ENCODE measurements at regions not wholly inside any gene's neighbourhood (a gene's known extent, or its start where the extent isn't known, plus 50 kb on each side); places are given as distances from the start of the nearest gene placed in this dataset.
"Not testable (repeated sequence)": the region's sequence is repeated elsewhere in the genome, so short reads cannot be mapped to it uniquely, and the experiment has no call there.

DNA sequence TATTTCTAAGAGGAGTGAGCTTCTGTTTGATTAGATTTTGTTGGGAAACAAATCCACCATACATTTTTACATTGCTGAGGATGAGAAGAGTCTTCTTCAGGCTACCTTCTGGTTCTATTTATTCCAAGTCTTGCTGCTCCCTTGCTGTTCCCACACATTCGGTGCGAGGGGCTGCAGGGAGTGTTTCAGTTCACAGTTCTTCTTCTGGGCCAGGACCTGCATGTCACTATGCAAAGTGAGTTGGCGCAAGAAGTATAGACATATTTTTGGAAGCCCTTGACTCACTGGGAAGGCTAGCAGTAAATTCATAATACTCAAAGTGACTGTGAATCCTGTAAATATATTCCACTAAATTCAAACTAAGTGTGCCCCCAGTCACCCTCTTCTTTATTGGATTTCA, 657.9 kb downstream of the TAF11L14 start:
- no peak overlapping the region for H3K4me3 Mint-ChIP-seq
- no peak for DNase-seq (ENCODE audit: low spot score)
- H3K27me3 Mint-ChIP-seq, result no peaks in the 10 kb centered on the region
- no peaks in the 10 kb centered on the region for H3K4me1 Mint-ChIP-seq (ENCODE audit: low read depth in 2 of 2)
- H3K27ac Mint-ChIP-seq, result no peak overlapping the region
- H3K9me3 Mint-ChIP-seq, result peaks cover 6% of the 10 kb centered on the region
- no peak for ATAC-seq
- no peaks in the 10 kb centered on the region for H3K36me3 Mint-ChIP-seq

GRCh38 chr5:18295696-18296095, 661.4 kb downstream of the TAF11L14 start:
- not testable (repeated sequence) for H3K27ac Mint-ChIP-seq; H3K27me3 Mint-ChIP-seq; H3K4me3 Mint-ChIP-seq; H3K4me1 Mint-ChIP-seq (ENCODE audit: low read depth in 2 of 2); DNase-seq (ENCODE audit: low spot score); ATAC-seq; H3K36me3 Mint-ChIP-seq; H3K9me3 Mint-ChIP-seq

DNA sequence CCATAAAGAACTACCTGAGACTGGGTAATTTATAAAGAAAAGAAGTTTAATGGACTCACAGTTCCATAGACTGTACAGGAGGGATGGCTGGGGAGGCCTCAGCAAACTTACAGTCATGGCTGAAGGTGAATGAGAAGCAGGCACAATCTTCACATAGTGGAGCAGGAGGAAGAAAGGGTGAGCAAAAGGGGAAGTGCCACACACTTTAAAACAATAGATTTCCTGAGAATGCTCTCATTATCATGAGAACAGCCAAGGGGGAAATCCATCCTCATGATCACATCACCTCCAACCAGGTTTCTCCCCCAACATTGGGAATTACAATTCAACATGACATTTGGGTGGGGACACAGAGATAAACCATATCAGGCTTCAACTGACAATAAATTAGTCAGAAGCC, 664.9 kb downstream of the TAF11L14 start:
- H3K36me3 Mint-ChIP-seq, result no peaks in the 10 kb centered on the region
- ATAC-seq (no peak), DNase-seq (ENCODE audit: low spot score) (no peak)
- H3K4me1 Mint-ChIP-seq (ENCODE audit: low read depth in 2 of 2), result no peaks in the 10 kb centered on the region
- H3K4me3 Mint-ChIP-seq, result no peak overlapping the region
- H3K9me3 Mint-ChIP-seq, result peaks cover 9% of the 10 kb centered on the region
- H3K27me3 Mint-ChIP-seq, result no peaks in the 10 kb centered on the region
- no peak overlapping the region for H3K27ac Mint-ChIP-seq

DNA sequence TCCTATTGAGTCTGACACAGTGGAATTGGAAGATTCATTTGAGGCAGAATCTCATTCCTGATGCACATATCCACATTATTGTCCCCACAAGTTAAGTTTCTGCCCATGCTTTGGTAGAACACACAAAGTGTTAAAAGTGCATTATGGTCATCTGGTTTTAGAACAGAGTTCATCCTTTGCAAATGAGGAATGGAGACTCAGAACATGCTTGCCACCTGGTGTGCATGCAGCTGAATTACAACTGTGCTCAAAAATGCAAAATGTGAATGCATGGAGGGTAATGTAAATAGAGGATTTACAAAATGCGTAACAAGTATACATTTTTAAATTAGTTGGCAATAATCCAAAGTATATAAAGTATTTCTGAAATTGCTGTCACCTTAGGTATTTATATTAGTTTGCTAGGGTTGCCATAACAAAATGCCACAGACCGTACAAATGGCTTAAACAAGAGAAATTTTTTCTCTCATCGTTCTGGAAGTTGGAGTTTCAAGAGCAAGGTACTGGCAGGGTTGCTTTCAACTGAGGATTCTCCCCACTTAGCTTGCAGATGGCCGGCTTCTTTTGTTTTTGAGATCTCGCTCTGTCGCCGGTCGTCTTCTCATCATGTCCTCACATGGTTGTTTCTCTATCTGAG, 671.1 kb downstream of the TAF11L14 start:
- H3K36me3 Mint-ChIP-seq, result no peaks in the 10 kb centered on the region
- H3K27ac Mint-ChIP-seq, result no peak overlapping the region
- H3K4me1 Mint-ChIP-seq (ENCODE audit: low read depth in 2 of 2), result no peaks in the 10 kb centered on the region
- H3K27me3 Mint-ChIP-seq, result no peaks in the 10 kb centered on the region
- peaks cover 3% of the 10 kb centered on the region for H3K9me3 Mint-ChIP-seq
- DNase-seq (ENCODE audit: low spot score), result no peak
- ATAC-seq, result no peak
- no peak overlapping the region for H3K4me3 Mint-ChIP-seq

GRCh38 chr5:18311266-18311665, 677.0 kb downstream of the TAF11L14 start:
- no peak for ATAC-seq
- Mint-ChIP-seq H3K4me3 (no peak overlapping the region), H3K4me1 (ENCODE audit: low read depth in 2 of 2) (no peaks in the 10 kb centered on the region), H3K9me3 (no peaks in the 10 kb centered on the region), H3K27ac (no peak overlapping the region), H3K36me3 (no peaks in the 10 kb centered on the region), H3K27me3 (no peaks in the 10 kb centered on the region)
- DNase-seq (ENCODE audit: low spot score), result no peak

GRCh38 chr5:18312016-18312415, 677.8 kb downstream of the TAF11L14 start:
- H3K9me3 Mint-ChIP-seq, result no peaks in the 10 kb centered on the region
- no peaks in the 10 kb centered on the region for H3K4me1 Mint-ChIP-seq (ENCODE audit: low read depth in 2 of 2)
- ATAC-seq (no peak), DNase-seq (ENCODE audit: low spot score) (no peak)
- H3K27ac Mint-ChIP-seq, result no peak overlapping the region
- no peaks in the 10 kb centered on the region for H3K27me3 Mint-ChIP-seq
- no peaks in the 10 kb centered on the region for H3K36me3 Mint-ChIP-seq
- no peak overlapping the region for H3K4me3 Mint-ChIP-seq

GRCh38 chr5:18314192-18314778, 680.0 kb downstream of the TAF11L14 start:
- no peaks in the 10 kb centered on the region for H3K9me3 Mint-ChIP-seq
- DNase-seq (ENCODE audit: low spot score), result no peak
- H3K27ac Mint-ChIP-seq, result no peak overlapping the region
- no peak overlapping the region for H3K4me3 Mint-ChIP-seq
- no peaks in the 10 kb centered on the region for H3K4me1 Mint-ChIP-seq (ENCODE audit: low read depth in 2 of 2)
- H3K27me3 Mint-ChIP-seq, result no peaks in the 10 kb centered on the region
- no peaks in the 10 kb centered on the region for H3K36me3 Mint-ChIP-seq
- ATAC-seq, result no peak

DNA sequence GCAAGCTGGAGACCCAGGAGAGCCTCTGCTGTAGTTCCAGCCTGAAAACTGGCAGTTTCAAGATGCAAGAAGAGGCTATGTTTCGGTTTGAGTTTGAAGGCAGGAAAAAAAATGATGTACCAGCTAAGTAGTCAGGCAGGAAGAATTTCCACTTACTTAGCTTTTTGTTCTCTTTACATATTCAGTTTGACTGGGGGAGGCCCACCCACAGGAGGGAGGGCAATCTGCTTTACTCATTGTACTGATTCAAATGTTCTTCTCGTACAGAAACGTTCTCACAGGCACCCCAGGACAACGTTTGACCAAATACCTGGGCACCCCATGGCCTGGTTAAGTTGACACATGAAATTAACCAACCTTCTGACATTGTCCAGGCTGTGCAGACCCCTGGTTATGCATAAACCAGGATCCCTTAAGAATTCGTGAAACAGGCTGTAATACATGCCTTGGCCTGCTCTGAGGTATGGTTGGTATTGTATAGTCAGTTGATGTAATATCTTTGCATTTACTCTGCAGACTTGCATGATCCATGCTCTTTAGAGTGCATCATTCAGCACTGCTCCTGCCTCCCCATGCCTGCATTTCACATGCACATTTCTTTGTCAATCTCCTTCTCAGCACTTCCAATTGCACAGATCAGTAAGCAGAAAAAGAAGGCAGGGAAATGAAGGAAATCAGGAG, 687.1 kb downstream of the TAF11L14 start:
- DNase-seq (ENCODE audit: low spot score), result no peak
- H3K4me3 Mint-ChIP-seq, result no peak overlapping the region
- H3K4me1 Mint-ChIP-seq (ENCODE audit: low read depth in 2 of 2), result no peaks in the 10 kb centered on the region
- peaks cover 4% of the 10 kb centered on the region for H3K9me3 Mint-ChIP-seq
- ATAC-seq, result no peak
- no peaks in the 10 kb centered on the region for H3K36me3 Mint-ChIP-seq
- no peaks in the 10 kb centered on the region for H3K27me3 Mint-ChIP-seq
- no peak overlapping the region for H3K27ac Mint-ChIP-seq

GRCh38 chr5:18323891-18324290, 689.6 kb downstream of the TAF11L14 start:
- ATAC-seq (no peak), DNase-seq (ENCODE audit: low spot score) (no peak)
- Mint-ChIP-seq H3K4me1 (ENCODE audit: low read depth in 2 of 2) (no peaks in the 10 kb centered on the region), H3K27me3 (no peaks in the 10 kb centered on the region), H3K4me3 (no peak overlapping the region), H3K9me3 (peaks cover 4% of the 10 kb centered on the region), H3K36me3 (no peaks in the 10 kb centered on the region), H3K27ac (no peak overlapping the region)

GRCh38 chr5:18325431-18325830, 691.2 kb downstream of the TAF11L14 start:
- H3K4me3 Mint-ChIP-seq, result no peak overlapping the region
- H3K27ac Mint-ChIP-seq, result no peak overlapping the region
- no peaks in the 10 kb centered on the region for H3K27me3 Mint-ChIP-seq
- H3K4me1 Mint-ChIP-seq (ENCODE audit: low read depth in 2 of 2), result no peaks in the 10 kb centered on the region
- DNase-seq (ENCODE audit: low spot score) (no peak), ATAC-seq (no peak)
- peaks cover 4% of the 10 kb centered on the region for H3K9me3 Mint-ChIP-seq
- H3K36me3 Mint-ChIP-seq, result no peaks in the 10 kb centered on the region

DNA sequence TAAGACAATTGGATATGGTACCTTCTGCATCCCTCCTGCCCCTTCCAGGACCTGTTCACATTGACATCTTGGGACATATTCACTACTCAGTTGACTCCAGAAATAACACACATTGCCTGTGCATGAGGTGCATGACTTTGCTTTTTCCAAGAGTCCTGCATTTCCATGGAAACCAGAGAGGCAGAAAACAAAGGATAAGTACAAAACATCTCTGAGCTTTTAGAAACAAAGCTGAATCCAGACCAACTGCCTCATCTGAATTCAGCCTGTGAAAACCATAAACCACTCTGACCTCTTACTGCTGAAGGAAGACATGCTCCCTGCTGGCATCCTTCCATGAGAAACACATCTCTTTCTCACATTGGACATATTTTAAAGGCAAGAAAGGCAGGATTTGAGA, 695.1 kb downstream of the TAF11L14 start:
- no peaks in the 10 kb centered on the region for H3K27me3 Mint-ChIP-seq
- H3K9me3 Mint-ChIP-seq, result peaks cover 17% of the 10 kb centered on the region
- H3K36me3 Mint-ChIP-seq, result no peaks in the 10 kb centered on the region
- H3K27ac Mint-ChIP-seq, result no peak overlapping the region
- DNase-seq (ENCODE audit: low spot score) (no peak), ATAC-seq (no peak)
- no peak overlapping the region for H3K4me3 Mint-ChIP-seq
- H3K4me1 Mint-ChIP-seq (ENCODE audit: low read depth in 2 of 2), result no peaks in the 10 kb centered on the region

DNA sequence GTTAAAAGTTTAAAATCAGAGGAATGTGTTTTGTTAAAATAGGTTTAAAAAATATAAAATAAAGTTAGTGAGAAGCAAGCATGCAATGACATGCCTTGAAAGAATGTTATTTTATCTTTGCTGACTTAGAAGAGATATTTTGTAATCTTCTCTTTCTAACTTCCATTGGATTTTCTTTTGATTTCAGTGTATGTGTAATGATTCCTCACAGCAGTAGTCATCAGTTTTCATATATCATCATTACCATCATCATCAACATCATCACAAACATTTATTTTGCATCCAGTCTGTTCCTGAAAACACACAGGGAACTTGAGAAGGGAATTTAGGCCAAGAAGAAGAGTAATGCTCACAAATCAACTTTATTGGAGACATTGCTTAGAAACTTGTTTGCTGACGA, 699.6 kb downstream of the TAF11L14 start:
- no peak overlapping the region for H3K27ac Mint-ChIP-seq
- peaks cover 13% of the 10 kb centered on the region for H3K9me3 Mint-ChIP-seq
- no peaks in the 10 kb centered on the region for H3K27me3 Mint-ChIP-seq
- H3K36me3 Mint-ChIP-seq, result no peaks in the 10 kb centered on the region
- ATAC-seq, result no peak
- no peak for DNase-seq (ENCODE audit: low spot score)
- H3K4me1 Mint-ChIP-seq (ENCODE audit: low read depth in 2 of 2), result no peaks in the 10 kb centered on the region
- H3K4me3 Mint-ChIP-seq, result no peak overlapping the region

GRCh38 chr5:18334949-18335348, 700.7 kb downstream of the TAF11L14 start:
- no peak overlapping the region for H3K4me3 Mint-ChIP-seq
- no peaks in the 10 kb centered on the region for H3K4me1 Mint-ChIP-seq (ENCODE audit: low read depth in 2 of 2)
- DNase-seq (ENCODE audit: low spot score) (no peak), ATAC-seq (no peak)
- H3K27ac Mint-ChIP-seq, result no peak overlapping the region
- H3K27me3 Mint-ChIP-seq, result no peaks in the 10 kb centered on the region
- H3K9me3 Mint-ChIP-seq, result peaks cover 13% of the 10 kb centered on the region
- no peaks in the 10 kb centered on the region for H3K36me3 Mint-ChIP-seq

DNA sequence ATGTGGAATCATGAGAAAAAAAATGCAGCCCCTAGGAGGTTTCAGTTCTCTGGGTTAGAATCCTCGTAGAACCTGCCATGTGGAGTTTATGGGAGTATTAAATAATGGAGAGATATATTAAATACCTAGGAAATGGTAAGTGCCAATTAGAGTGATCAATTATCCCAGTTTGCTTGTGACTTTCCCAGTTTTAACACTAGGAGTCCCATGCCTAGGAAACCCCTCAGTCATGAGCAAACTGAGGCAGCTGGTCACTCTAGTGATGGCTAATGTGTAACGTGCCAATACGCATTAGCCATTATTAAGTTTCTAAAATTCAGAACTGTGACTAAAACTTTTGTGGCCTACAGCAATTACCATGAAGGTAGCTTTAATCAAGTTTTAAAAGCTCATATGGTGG, 720.6 kb downstream of the TAF11L14 start:
- Mint-ChIP-seq H3K27me3 (no peaks in the 10 kb centered on the region), H3K4me3 (no peak overlapping the region), H3K36me3 (peaks cover 5% of the 10 kb centered on the region), H3K27ac (no peak overlapping the region), H3K4me1 (ENCODE audit: low read depth in 2 of 2) (no peaks in the 10 kb centered on the region), H3K9me3 (peaks cover 11% of the 10 kb centered on the region)
- ATAC-seq, result no peak
- DNase-seq (ENCODE audit: low spot score), result no peak

All from natural killer cell treated with Interleukin-12 subunit alpha and Interleukin-12 subunit beta and Interleukin-15 and Interleukin-18, amount 100 ng/mL, for 72 hours (primary cell).